NCI-H2107 (cell line): ENCODE measurements at regions not wholly inside any gene's neighbourhood (a gene's known extent, or its start where the extent isn't known, plus 50 kb on each side); places are given as distances from the start of the nearest gene placed in this dataset.
A peak's percentile ranks its signal among the peaks of the same experiment; 100 is the strongest.
"Not testable (repeated sequence)": the region's sequence is repeated elsewhere in the genome, so short reads cannot be mapped to it uniquely, and the experiment has no call there.

ENCODE experiments used
- DNase-seq: peaks from one replicate; lab custom pipeline; 2025; lab: John Stamatoyannopoulos, UW

DNA sequence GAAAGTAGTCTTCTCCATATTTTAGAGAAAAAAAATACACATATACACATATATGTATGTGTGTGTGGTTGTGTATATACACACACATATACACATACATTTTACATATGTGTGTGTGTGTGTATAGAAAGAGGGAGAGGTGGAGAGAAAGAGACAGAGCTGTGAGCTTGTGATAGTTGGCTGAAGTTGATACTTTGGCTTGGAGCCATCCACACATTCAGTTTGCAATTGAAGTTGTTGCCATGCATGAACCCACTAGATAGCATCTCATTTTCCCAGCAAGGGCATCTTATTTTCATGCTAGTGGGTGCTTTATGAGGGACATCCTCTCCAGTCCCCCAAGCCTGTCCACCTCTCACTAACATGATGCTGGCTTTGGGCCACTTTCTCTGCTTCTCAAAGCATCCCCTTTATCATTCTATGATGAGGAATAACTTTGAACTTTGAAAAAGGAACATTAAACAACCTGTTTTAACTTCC, 228.6 kb downstream of the ZNF621 start:
- DNase-seq = no peak

DNA sequence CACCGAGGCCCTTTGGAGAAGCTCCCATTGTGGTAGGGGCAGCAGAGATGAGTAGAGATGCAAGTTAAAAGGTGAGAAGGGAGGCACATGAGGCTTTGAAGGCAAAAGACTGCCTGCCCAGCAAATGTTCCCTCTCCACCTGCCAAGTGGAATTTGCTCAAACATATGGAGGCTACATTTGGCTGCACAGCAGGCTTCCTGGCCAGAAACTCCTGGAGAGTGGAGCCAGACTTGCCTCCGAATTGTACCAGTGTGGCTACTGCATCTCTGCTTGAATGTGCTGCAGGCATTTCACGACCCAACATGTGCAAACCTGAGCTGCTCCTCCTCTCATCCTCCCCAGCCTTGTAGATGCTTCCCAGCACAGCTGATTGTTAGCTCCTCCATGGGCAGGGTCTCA, 229.2 kb downstream of the ZNF621 start:
- DNase-seq = no peak

- no peak for DNase-seq
These were observed 230.2 kb downstream of the ZNF621 start for GRCh38 chr3:40754994-40755393.

GRCh38 chr3:40756500-40756899, 231.7 kb downstream of the ZNF621 start:
- DNase-seq = no peak

GRCh38 chr3:40762771-40763170, 238.0 kb downstream of the ZNF621 start:
- not testable (repeated sequence) for DNase-seq

GRCh38 chr3:40763807-40764206, 239.0 kb downstream of the ZNF621 start:
- DNase-seq = no peak

- no peak for DNase-seq
These were observed 240.0 kb downstream of the ZNF621 start for GRCh38 chr3:40764747-40765146.

DNA sequence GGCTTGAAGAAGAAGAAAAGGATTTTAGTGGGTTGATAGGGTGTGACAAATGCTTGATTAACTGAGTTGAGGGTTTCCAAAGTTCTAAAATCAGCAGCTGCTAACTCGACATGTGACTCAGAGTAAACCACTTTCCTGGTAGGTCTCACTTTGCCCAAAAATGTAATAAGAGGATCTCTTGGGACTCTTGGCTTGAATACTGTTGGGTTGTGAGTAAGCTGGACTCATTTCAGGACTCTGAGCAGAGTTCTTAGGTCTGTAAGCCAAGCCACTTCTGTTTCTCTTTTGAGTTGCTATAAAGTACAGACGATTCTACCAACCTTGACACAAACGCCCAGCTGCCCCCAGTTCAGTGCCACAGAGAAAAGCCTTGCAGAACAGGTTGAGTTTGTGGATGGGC, 241.1 kb downstream of the ZNF621 start:
- no peak for DNase-seq

- DNase-seq = no peak
These were observed 241.6 kb downstream of the ZNF621 start for GRCh38 chr3:40766396-40766795.

GRCh38 chr3:40768046-40768445, 243.3 kb downstream of the ZNF621 start:
- no peak for DNase-seq

DNA sequence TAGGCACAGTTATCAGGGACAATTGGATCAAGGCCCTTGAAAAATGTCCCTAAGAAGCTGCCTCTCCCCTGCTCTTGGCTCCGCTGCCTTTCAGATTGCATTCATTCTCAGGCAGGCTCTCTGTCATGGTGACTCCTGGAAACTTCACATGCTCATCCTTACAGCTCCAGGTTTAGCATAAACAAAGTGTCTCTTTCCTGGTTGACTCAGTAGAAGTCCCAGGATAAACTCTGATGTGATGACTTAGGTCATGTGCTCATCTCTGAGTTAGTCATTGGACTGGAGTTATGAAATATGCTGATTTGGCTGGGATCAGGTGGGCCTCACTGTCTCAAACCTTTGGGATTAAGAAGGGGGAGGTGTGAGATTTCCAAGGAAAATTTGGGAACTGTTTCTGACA, 243.8 kb downstream of the ZNF621 start:
- DNase-seq = no peak

DNA sequence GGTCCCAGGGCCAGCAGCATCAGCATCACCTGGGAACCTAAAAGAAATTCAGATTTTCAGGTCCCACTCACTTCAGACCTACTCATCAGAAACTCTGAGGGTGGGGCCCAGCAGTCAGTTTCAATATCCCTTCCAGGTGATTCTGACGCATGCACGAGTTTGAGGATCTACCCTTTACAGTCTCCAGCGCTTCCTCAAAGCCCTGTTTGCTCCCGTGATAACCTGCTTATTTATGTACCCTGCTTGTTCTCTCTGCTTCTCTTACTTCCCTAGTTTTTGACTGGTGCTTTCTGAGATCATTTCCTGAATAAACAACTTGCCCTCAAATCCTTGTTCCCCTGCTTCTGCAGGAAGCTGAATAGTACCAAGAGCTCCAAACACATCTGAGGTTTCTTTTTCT, 245.3 kb downstream of the ZNF621 start:
- no peak for DNase-seq

GRCh38 chr3:40771112-40771511, 246.4 kb downstream of the ZNF621 start:
- no peak for DNase-seq

DNA sequence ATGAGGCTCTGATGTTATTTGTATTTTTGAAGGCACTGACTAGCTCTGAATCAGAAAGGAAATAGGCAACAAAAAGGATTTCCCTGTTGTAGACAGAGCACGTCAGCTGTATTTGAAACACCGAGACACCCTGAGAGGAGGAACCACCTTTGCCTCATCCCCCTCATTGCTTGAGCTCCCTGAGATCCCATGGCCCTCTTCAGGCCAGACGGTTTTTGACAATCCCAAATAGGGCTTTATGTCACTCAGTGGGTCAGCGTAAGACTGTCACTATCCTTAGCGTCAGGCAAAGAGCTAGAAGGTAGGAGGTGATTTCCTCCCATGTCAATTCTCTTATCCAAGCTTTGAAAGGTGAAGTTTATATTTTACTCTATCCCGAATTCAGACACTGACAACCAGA, 254.3 kb downstream of the ZNF621 start:
- DNase-seq = no peak

DNA sequence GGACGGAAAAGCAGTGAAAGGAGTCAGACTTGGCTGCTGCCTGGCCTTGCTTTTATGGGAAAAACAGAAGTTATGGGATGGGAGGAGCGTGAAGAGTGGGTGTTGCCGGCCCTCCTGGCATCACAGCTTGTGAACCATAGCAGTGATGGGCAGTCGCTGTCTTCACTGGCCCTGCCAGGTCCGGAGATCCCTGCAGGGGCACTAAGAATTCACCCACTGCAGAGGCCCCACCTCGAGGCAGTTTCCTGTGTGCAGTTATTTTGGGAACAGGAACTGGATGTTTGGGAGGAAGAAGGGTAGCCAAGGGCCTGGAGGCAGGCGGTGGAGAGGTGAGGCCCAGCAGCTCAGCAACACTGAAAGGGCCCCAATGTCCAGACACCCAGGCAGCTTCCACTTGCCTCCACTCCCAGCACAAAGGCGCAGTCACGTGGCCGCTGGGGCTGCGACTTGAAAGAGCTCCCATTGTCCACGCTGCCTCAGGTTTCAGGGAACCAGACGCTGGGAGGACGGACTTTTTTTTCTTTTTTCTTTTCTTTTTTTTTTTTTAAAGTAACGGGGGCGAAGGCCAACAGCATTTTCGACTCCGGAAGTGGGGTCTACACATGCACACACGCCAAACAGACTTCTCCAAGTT, 255.6 kb downstream of the ZNF621 start:
- peak; percentile 34 for DNase-seq

- no peak for DNase-seq
These were observed 256.2 kb downstream of the ZNF621 start for GRCh38 chr3:40780925-40781406.

DNA sequence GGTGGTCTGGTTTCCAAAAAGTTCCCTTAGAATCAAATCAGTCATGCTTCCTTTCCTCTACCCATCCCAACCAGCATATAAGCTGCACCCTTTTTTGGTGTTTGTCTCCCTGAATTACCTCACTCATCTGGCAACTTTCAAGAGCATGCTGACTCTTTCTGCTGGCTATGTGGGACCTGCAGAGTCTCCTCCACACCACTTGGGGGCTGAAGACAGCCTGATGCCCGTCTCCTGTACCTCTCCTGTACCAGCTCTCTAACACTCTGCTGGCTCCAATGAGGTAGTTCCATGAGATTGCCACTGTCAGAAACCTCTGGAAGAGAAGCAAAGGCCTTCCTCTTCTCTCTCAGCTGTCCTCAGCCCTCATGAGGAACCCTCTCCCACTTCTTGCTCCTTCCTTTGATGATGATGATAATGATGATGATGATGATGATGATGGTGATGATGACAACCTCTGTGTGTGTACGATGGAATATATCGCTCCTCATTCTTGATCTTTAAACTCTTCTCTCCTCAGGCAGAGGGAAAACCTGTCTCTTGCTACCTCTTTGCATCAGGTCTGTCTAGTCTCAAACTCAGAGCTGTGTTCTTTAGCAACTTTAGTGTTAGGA, 257.5 kb downstream of the ZNF621 start:
- no peak for DNase-seq

DNA sequence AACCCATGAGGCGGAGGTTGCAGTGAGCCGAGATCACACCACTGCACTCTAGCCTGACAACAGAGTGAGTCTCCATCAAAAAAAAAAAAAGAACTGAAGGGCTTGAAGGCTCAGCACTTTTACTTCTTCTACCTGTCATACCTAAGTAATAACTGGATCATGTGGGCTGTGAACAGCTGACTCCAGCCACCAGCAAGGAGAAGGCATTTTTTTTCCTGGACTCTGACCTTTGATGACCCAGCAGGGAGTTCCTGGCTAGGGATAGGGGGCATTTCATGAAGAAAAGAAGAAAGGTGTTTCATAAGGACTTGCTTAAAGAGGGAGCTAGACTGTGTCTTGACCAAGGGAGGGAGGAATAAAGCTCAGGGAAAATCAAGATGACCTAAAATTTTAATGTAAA, 266.0 kb downstream of the ZNF621 start:
- DNase-seq = no peak

DNA sequence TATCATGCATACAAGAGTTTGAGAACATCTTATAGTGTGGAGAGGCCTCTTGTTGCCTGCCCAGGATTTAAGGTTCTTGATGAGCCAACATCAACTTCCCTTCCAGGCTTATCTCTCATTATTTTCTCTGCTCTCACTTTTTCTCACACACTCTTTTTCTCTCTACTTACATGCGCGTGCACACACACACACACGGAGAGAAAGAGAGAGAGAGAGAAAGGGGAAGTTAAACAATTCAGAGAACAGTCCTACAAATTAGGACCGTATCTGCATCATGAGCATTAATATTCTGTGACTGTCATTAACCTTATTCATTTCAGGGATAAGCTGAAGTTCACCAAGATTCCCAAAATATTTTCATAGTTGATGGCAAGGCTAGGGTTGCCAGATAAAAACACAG, 269.0 kb downstream of the ZNF621 start:
- DNase-seq = no peak

DNA sequence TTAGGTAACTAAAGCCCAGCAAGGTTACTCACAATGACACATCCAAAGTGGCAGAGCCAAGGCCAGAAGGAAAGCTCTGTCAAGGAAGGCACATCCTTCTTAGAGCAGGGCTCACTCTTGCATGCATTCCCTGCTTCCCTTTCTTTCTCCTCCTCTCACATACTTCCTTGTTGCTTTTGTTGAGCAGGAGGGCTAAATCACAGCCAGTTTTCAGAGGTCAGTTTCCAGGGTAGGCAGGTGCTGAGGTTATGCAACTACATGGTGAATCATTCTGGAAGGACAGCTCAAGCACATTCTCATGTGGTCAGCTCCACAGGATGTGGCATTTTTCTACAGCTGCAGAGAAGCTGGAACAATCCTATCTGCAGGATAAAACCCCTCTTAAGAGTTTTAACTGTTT, 275.6 kb downstream of the ZNF621 start:
- DNase-seq = no peak

DNA sequence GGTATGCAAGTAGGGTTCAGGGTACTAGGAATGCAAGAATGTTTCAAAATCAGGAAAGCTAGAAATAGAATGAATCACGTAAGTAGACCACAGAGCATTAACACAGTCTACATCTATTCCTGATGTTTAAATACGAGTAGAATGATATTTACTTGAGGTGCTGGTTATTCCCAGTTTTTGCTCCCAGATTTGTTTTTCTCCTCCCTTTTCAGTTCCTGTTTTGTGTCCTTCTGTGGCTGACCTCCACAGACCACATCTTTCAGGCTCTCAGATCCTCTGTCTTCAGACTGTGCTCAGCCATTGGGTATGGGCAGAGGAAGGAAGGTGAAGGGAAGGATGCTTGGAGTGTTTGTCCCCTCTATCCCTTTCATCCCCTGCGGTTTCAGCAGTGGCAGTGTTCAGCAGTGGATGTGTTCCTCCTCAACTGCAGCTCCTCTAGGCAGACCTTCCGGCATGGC, 276.6 kb downstream of the ZNF621 start:
- no peak for DNase-seq

GRCh38 chr3:40803311-40803710, 278.6 kb downstream of the ZNF621 start:
- no peak for DNase-seq

GRCh38 chr3:40805456-40805855, 280.7 kb downstream of the ZNF621 start:
- DNase-seq = no peak

DNA sequence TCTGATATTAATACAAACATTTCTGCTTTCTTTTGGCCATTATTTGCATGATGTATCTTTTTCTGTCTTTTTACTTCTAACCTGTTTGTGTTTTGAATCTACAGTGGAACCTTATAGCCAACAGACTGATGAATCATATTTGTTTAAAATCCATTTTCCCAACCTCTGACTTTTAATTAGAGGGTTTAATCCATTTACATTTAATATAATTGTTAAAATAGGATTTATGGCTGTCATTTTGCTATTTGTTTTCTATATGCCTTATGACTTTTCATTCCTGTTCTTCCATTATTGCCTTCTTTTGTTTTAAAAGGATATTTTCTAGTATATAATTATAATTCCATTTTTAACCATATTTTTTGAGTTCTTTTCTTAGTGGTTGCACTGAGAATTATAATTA, 286.1 kb downstream of the ZNF621 start:
- DNase-seq = no peak
